ENCODE measurements at regions not wholly inside any gene's neighbourhood (a gene's known extent, or its start where the extent isn't known, plus 50 kb on each side); places are given as distances from the start of the nearest gene placed in this dataset.

GRCh38 chr18:56268952-56269351, 369.4 kb downstream of the TXNL1 start:
- H3K4me3 ChIP-seq (ENCODE audit: insufficient read depth, low read length, poor library complexity, severe bottlenecking), result no peak overlapping the region
- TF ChIP-seq, protein P1, sequence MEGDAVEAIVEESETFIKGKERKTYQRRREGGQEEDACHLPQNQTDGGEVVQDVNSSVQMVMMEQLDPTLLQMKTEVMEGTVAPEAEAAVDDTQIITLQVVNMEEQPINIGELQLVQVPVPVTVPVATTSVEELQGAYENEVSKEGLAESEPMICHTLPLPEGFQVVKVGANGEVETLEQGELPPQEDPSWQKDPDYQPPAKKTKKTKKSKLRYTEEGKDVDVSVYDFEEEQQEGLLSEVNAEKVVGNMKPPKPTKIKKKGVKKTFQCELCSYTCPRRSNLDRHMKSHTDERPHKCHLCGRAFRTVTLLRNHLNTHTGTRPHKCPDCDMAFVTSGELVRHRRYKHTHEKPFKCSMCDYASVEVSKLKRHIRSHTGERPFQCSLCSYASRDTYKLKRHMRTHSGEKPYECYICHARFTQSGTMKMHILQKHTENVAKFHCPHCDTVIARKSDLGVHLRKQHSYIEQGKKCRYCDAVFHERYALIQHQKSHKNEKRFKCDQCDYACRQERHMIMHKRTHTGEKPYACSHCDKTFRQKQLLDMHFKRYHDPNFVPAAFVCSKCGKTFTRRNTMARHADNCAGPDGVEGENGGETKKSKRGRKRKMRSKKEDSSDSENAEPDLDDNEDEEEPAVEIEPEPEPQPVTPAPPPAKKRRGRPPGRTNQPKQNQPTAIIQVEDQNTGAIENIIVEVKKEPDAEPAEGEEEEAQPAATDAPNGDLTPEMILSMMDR (IDR thresholded peaks at IDR 0.05; ENCODE audit: insufficient read depth, low read length, poor library complexity, severe bottlenecking), result no peak
- no peak for TF ChIP-seq EZH2phosphoT487 (conservative IDR thresholded peaks at IDR 0.05; ENCODE audit: low read length)
- no peaks in the 10 kb centered on the region for H3F3A ChIP-seq (ENCODE audit: insufficient read depth)

DNA sequence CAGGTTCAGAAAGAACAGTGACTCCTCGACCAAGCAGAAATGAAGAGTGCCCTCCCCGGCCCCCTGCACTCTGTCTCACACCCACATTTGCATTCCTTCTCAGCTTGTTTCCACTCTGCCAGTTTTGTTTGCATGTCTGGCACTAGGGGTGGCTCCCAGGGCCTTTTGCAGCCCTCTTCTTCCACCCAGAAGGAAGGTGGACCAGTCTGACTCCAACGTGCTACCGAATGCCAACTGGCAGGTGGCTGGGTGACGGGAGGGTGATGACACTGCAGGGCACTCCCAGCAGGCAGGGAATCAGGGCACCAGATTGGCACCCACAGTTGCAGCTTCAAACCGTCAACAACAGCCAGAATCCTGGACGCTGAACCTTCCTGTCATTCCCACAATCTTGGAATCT, 371.1 kb downstream of the TXNL1 start:
- no peaks in the 10 kb centered on the region for H3K9me3 ChIP-seq (ENCODE audit: insufficient read depth, low read length)
- no peaks in the 10 kb centered on the region for H3F3A ChIP-seq (ENCODE audit: insufficient read depth)
- H3K27me3 ChIP-seq (ENCODE audit: low read length), result no peaks in the 10 kb centered on the region
- H3K4me3 ChIP-seq (ENCODE audit: insufficient read depth, low read length, poor library complexity, severe bottlenecking), result no peak overlapping the region
- no peaks in the 10 kb centered on the region for H3K9me2 ChIP-seq (replicated peaks; ENCODE audit: insufficient read depth, low read length)
- H3K4me2 ChIP-seq (ENCODE audit: low read depth, low read length, poor library complexity, severe bottlenecking), result no peak overlapping the region
- no peaks in the 10 kb centered on the region for H3K79me2 ChIP-seq (ENCODE audit: insufficient read depth, low read length)
- TF ChIP-seq EZH2phosphoT487 (conservative IDR thresholded peaks at IDR 0.05; ENCODE audit: low read length), result no peak
- TF ChIP-seq, protein P1 (IDR thresholded peaks at IDR 0.05; ENCODE audit: insufficient read depth, low read length, poor library complexity, severe bottlenecking), result no peak
- H3K36me3 ChIP-seq (ENCODE audit: low read length), result no peaks in the 10 kb centered on the region
- H3K9ac ChIP-seq (ENCODE audit: low read length), result no peak overlapping the region
- no peak overlapping the region for H3K27ac ChIP-seq (ENCODE audit: low read depth, low read length)
- H2AFZ ChIP-seq (ENCODE audit: low read depth, low read length, severe bottlenecking), result no peak overlapping the region
- H4K20me1 ChIP-seq (ENCODE audit: low read depth, low read length), result no peaks in the 10 kb centered on the region

More at GRCh38 chr18:56268952-56269351, 369.4 kb downstream of the TXNL1 start:
- Histone ChIP-seq H3K27ac (ENCODE audit: low read depth, low read length) (no peak overlapping the region), H2AFZ (ENCODE audit: low read depth, low read length, severe bottlenecking) (no peak overlapping the region), H3K27me3 (ENCODE audit: low read length) (no peaks in the 10 kb centered on the region), H3K9me3 (ENCODE audit: insufficient read depth, low read length) (no peaks in the 10 kb centered on the region), H3K4me2 (ENCODE audit: low read depth, low read length, poor library complexity, severe bottlenecking) (no peak overlapping the region), H3K9me2 (replicated peaks; ENCODE audit: insufficient read depth, low read length) (no peaks in the 10 kb centered on the region), H3K36me3 (ENCODE audit: low read length) (no peaks in the 10 kb centered on the region), H4K20me1 (ENCODE audit: low read depth, low read length) (no peaks in the 10 kb centered on the region), H3K79me2 (ENCODE audit: insufficient read depth, low read length) (no peaks in the 10 kb centered on the region), H3K9ac (ENCODE audit: low read length) (no peak overlapping the region)

DNA sequence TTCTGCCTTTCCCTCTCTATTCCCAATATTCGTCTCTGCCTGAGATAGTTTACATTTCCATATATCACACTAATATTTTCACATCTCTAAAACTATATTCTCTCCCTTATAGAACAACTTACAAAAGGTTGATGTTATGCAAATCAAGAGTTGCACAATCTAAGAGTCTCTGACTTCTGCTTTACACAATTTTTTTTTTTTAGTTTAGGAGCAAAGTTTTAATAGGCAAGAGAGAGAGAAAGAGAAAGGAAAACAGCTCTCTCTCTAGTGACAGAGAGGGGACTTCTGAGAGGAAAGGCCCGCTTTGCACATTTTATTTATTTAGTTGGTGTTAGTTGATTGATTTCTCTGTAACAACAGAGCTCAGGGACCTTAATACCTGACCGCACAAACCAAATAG, 380.2 kb downstream of the TXNL1 start:
- Histone ChIP-seq H3K79me2 (ENCODE audit: insufficient read depth, low read length) (no peaks in the 10 kb centered on the region), H3K9me3 (ENCODE audit: insufficient read depth, low read length) (no peaks in the 10 kb centered on the region), H3K27me3 (ENCODE audit: low read length) (0 out of 2 replicates have a peak, but pooled peaks cover 3% of the 10 kb centered on the region), H4K20me1 (ENCODE audit: low read depth, low read length) (no peaks in the 10 kb centered on the region), H3K4me2 (ENCODE audit: low read depth, low read length, poor library complexity, severe bottlenecking) (no peak overlapping the region), H3F3A (ENCODE audit: insufficient read depth) (no peaks in the 10 kb centered on the region), H3K27ac (ENCODE audit: low read depth, low read length) (no peak overlapping the region), H3K36me3 (ENCODE audit: low read length) (no peaks in the 10 kb centered on the region), H3K9me2 (replicated peaks; ENCODE audit: insufficient read depth, low read length) (no peaks in the 10 kb centered on the region), H3K9ac (ENCODE audit: low read length) (no peak overlapping the region), H2AFZ (ENCODE audit: low read depth, low read length, severe bottlenecking) (no peak overlapping the region), H3K4me3 (ENCODE audit: insufficient read depth, low read length, poor library complexity, severe bottlenecking) (no peak overlapping the region)
- no peak for TF ChIP-seq EZH2phosphoT487 (conservative IDR thresholded peaks at IDR 0.05; ENCODE audit: low read length)
- TF ChIP-seq, protein P1 (IDR thresholded peaks at IDR 0.05; ENCODE audit: insufficient read depth, low read length, poor library complexity, severe bottlenecking), result no peak

Data from SU-DHL-6 (cell line).